ENCODE measurements at regions not wholly inside any gene's neighbourhood (a gene's known extent, or its start where the extent isn't known, plus 50 kb on each side); places are given as distances from the start of the nearest gene placed in this dataset.
"Not testable (repeated sequence)": the region's sequence is repeated elsewhere in the genome, so short reads cannot be mapped to it uniquely, and the experiment has no call there.

GRCh38 chr12:13924286-13924685, 57.1 kb downstream of the GRIN2B start:
- Histone ChIP-seq H3K27ac (ENCODE audit: low read length) (no peak overlapping the region), H3K9me3 (ENCODE audit: control insufficient read depth, low read depth, low read length) (no peaks in the 10 kb centered on the region), H3K36me3 (ENCODE audit: control insufficient read depth, insufficient read depth, low read length) (no peaks in the 10 kb centered on the region), H3K27me3 (ENCODE audit: control insufficient read depth, insufficient read depth, low read length) (no peaks in the 10 kb centered on the region), H3K4me3 (ENCODE audit: low read length) (no peak overlapping the region), H3K4me1 (ENCODE audit: control insufficient read depth, insufficient read depth, low read length) (no peaks in the 10 kb centered on the region)
- WGBS (ENCODE audit: insufficient coverage, low lambda C conversion rate): 80% methylated on average over 1 of the region's 2 CpGs
- DNase-seq: no peak

GRCh38 chr12:13918897-13919296, 62.5 kb downstream of the GRIN2B start:
- Histone ChIP-seq H3K4me1 (ENCODE audit: control insufficient read depth, insufficient read depth, low read length) (no peaks in the 10 kb centered on the region), H3K27ac (ENCODE audit: low read length) (no peak overlapping the region), H3K27me3 (ENCODE audit: control insufficient read depth, insufficient read depth, low read length) (no peaks in the 10 kb centered on the region), H3K36me3 (ENCODE audit: control insufficient read depth, insufficient read depth, low read length) (no peaks in the 10 kb centered on the region), H3K4me3 (ENCODE audit: low read length) (no peak overlapping the region), H3K9me3 (ENCODE audit: control insufficient read depth, low read depth, low read length) (no peaks in the 10 kb centered on the region)
- WGBS (ENCODE audit: insufficient coverage, low lambda C conversion rate): 80% methylated on average over 1 of the region's 2 CpGs
- DNase-seq: no peak

- Histone ChIP-seq H3K36me3 (ENCODE audit: control insufficient read depth, insufficient read depth, low read length) (no peaks in the 10 kb centered on the region), H3K9me3 (ENCODE audit: control insufficient read depth, low read depth, low read length) (no peaks in the 10 kb centered on the region), H3K27ac (ENCODE audit: low read length) (no peak overlapping the region), H3K4me3 (ENCODE audit: low read length) (no peak overlapping the region), H3K4me1 (ENCODE audit: control insufficient read depth, insufficient read depth, low read length) (no peaks in the 10 kb centered on the region), H3K27me3 (ENCODE audit: control insufficient read depth, insufficient read depth, low read length) (peaks cover 10% of the 10 kb centered on the region)
- no CpG with 5 or more reads among the region's 5 CpGs for whole genome bisulfite sequencing (ENCODE audit: insufficient coverage, low lambda C conversion rate)
- DNase-seq: no peak
Observed at GRCh38 chr12:13915096-13915495, 66.3 kb downstream of the GRIN2B start.

- peaks cover 11% of the 10 kb centered on the region for H3K27me3 ChIP-seq (ENCODE audit: control insufficient read depth, insufficient read depth, low read length)
- DNase-seq: no peak
- no peak overlapping the region for H3K27ac ChIP-seq (ENCODE audit: low read length)
- no peak overlapping the region for H3K4me3 ChIP-seq (ENCODE audit: low read length)
- no peaks in the 10 kb centered on the region for H3K9me3 ChIP-seq (ENCODE audit: control insufficient read depth, low read depth, low read length)
- no CpG with 5 or more reads among the region's 2 CpGs for WGBS (ENCODE audit: insufficient coverage, low lambda C conversion rate)
- no peaks in the 10 kb centered on the region for H3K36me3 ChIP-seq (ENCODE audit: control insufficient read depth, insufficient read depth, low read length)
- no peaks in the 10 kb centered on the region for H3K4me1 ChIP-seq (ENCODE audit: control insufficient read depth, insufficient read depth, low read length)
Observed at GRCh38 chr12:13913371-13913770, 68.0 kb downstream of the GRIN2B start.

- WGBS (ENCODE audit: insufficient coverage, low lambda C conversion rate): 90% methylated on average over 4 of the region's 18 CpGs
Observed at GRCh38 chr12:13911756-13912554, 69.4 kb downstream of the GRIN2B start.

GRCh38 chr12:13905794-13906193, 75.6 kb downstream of the GRIN2B start:
- no peaks in the 10 kb centered on the region for H3K36me3 ChIP-seq (ENCODE audit: control insufficient read depth, insufficient read depth, low read length)
- H3K27me3 ChIP-seq (ENCODE audit: control insufficient read depth, insufficient read depth, low read length): peaks cover 5% of the 10 kb centered on the region
- H3K4me1 ChIP-seq (ENCODE audit: control insufficient read depth, insufficient read depth, low read length): peaks cover 3% of the 10 kb centered on the region
- no peak overlapping the region for H3K27ac ChIP-seq (ENCODE audit: low read length)
- 100% methylated on average over 1 of the region's 4 CpGs for WGBS (ENCODE audit: insufficient coverage, low lambda C conversion rate)
- no peak overlapping the region for H3K4me3 ChIP-seq (ENCODE audit: low read length)
- H3K9me3 ChIP-seq (ENCODE audit: control insufficient read depth, low read depth, low read length): no peaks in the 10 kb centered on the region
- DNase-seq: no peak

More at GRCh38 chr12:13911756-13912554, 69.4 kb downstream of the GRIN2B start:
- no peaks in the 10 kb centered on the region for H3K36me3 ChIP-seq (ENCODE audit: control insufficient read depth, insufficient read depth, low read length)
- H3K27ac ChIP-seq (ENCODE audit: low read length): no peak overlapping the region
- no peaks in the 10 kb centered on the region for H3K4me1 ChIP-seq (ENCODE audit: control insufficient read depth, insufficient read depth, low read length)
- DNase-seq: no peak
- H3K9me3 ChIP-seq (ENCODE audit: control insufficient read depth, low read depth, low read length): no peaks in the 10 kb centered on the region
- no peak overlapping the region for H3K4me3 ChIP-seq (ENCODE audit: low read length)
- peaks cover 11% of the 10 kb centered on the region for H3K27me3 ChIP-seq (ENCODE audit: control insufficient read depth, insufficient read depth, low read length)

GRCh38 chr12:13900718-13901117, 80.7 kb downstream of the GRIN2B start:
- Histone ChIP-seq H3K27ac (ENCODE audit: low read length) (no peak overlapping the region), H3K36me3 (ENCODE audit: control insufficient read depth, insufficient read depth, low read length) (no peaks in the 10 kb centered on the region), H3K4me1 (ENCODE audit: control insufficient read depth, insufficient read depth, low read length) (peaks cover 3% of the 10 kb centered on the region), H3K27me3 (ENCODE audit: control insufficient read depth, insufficient read depth, low read length) (no peaks in the 10 kb centered on the region), H3K4me3 (ENCODE audit: low read length) (no peak overlapping the region), H3K9me3 (ENCODE audit: control insufficient read depth, low read depth, low read length) (no peaks in the 10 kb centered on the region)
- peak in 1 of 2 donors; percentile 39 for DNase-seq
- WGBS (ENCODE audit: insufficient coverage, low lambda C conversion rate): 40% methylated on average over 2 of the region's 3 CpGs

- no CpG with 5 or more reads among the region's 5 CpGs for WGBS (ENCODE audit: insufficient coverage, low lambda C conversion rate)
Observed at GRCh38 chr12:13898387-13898786, 83.0 kb downstream of the GRIN2B start.

GRCh38 chr12:13897811-13898210, 83.6 kb downstream of the GRIN2B start:
- H3K36me3 ChIP-seq (ENCODE audit: control insufficient read depth, insufficient read depth, low read length): no peaks in the 10 kb centered on the region
- peaks cover 3% of the 10 kb centered on the region for H3K4me1 ChIP-seq (ENCODE audit: control insufficient read depth, insufficient read depth, low read length)
- H3K9me3 ChIP-seq (ENCODE audit: control insufficient read depth, low read depth, low read length): no peaks in the 10 kb centered on the region
- no peak for DNase-seq
- no peaks in the 10 kb centered on the region for H3K27me3 ChIP-seq (ENCODE audit: control insufficient read depth, insufficient read depth, low read length)
- H3K4me3 ChIP-seq (ENCODE audit: low read length): no peak overlapping the region
- H3K27ac ChIP-seq (ENCODE audit: low read length): no peak overlapping the region

More at GRCh38 chr12:13898387-13898786, 83.0 kb downstream of the GRIN2B start:
- not testable (repeated sequence) for H3K27me3 ChIP-seq (ENCODE audit: control insufficient read depth, insufficient read depth, low read length); H3K9me3 ChIP-seq (ENCODE audit: control insufficient read depth, low read depth, low read length); H3K4me1 ChIP-seq (ENCODE audit: control insufficient read depth, insufficient read depth, low read length); DNase-seq; H3K27ac ChIP-seq (ENCODE audit: low read length); H3K36me3 ChIP-seq (ENCODE audit: control insufficient read depth, insufficient read depth, low read length); H3K4me3 ChIP-seq (ENCODE audit: low read length)

GRCh38 chr12:13896063-13896626, 85.3 kb downstream of the GRIN2B start:
- no peaks in the 10 kb centered on the region for H3K9me3 ChIP-seq (ENCODE audit: control insufficient read depth, low read depth, low read length)
- no peak for DNase-seq
- H3K4me3 ChIP-seq (ENCODE audit: low read length): no peak overlapping the region
- peaks cover 3% of the 10 kb centered on the region for H3K4me1 ChIP-seq (ENCODE audit: control insufficient read depth, insufficient read depth, low read length)
- no peak overlapping the region for H3K27ac ChIP-seq (ENCODE audit: low read length)
- WGBS (ENCODE audit: insufficient coverage, low lambda C conversion rate): 100% methylated on average over 2 of the region's 9 CpGs
- no peaks in the 10 kb centered on the region for H3K36me3 ChIP-seq (ENCODE audit: control insufficient read depth, insufficient read depth, low read length)
- no peaks in the 10 kb centered on the region for H3K27me3 ChIP-seq (ENCODE audit: control insufficient read depth, insufficient read depth, low read length)

- no peaks in the 10 kb centered on the region for H3K36me3 ChIP-seq (ENCODE audit: control insufficient read depth, insufficient read depth, low read length)
- H3K9me3 ChIP-seq (ENCODE audit: control insufficient read depth, low read depth, low read length): no peaks in the 10 kb centered on the region
- H3K4me1 ChIP-seq (ENCODE audit: control insufficient read depth, insufficient read depth, low read length): no peaks in the 10 kb centered on the region
- H3K27me3 ChIP-seq (ENCODE audit: control insufficient read depth, insufficient read depth, low read length): no peaks in the 10 kb centered on the region
- no peak overlapping the region for H3K27ac ChIP-seq (ENCODE audit: low read length)
- H3K4me3 ChIP-seq (ENCODE audit: low read length): no peak overlapping the region
- 100% methylated on average over 1 of the region's 2 CpGs for WGBS (ENCODE audit: insufficient coverage, low lambda C conversion rate)
- DNase-seq: no peak
Observed at GRCh38 chr12:13891902-13892301, 89.5 kb downstream of the GRIN2B start.

Measured in large intestine (tissue), 3 donors.